Liver (tissue), 8 donors: ENCODE measurements at regions not wholly inside any gene's neighbourhood (a gene's known extent, or its start where the extent isn't known, plus 50 kb on each side); places are given as distances from the start of the nearest gene placed in this dataset.

ENCODE experiments used
- DNase-seq: peaks from one replicate; pipeline ENCODE4 v3.0.0-alpha.2; 2017; ENCODE audit warnings: low spot score
- H3K27ac ChIP-seq, 2 donors: one replicate each; pipeline ENCODE4 v1.7.0; 2013; ENCODE audit warnings: inconsistent platforms in 2 of 2, low read length in 2 of 2, control low read depth in 1 of 2, low read depth in 1 of 2, mild to moderate bottlenecking in 1 of 2
- H3K27me3 ChIP-seq, 4 donors: one replicate each; pipeline versions ENCODE4 v1.6.1 to v1.7.0; 2013; ENCODE audit warnings: low read length in 3 of 4, inconsistent platforms in 1 of 4, mild to moderate bottlenecking in 1 of 4, moderate library complexity in 1 of 4; ENCODE audit not compliant: control insufficient read depth in 4 of 4, insufficient read depth in 4 of 4
- H3K36me3 ChIP-seq, 4 donors: one replicate each; pipeline versions ENCODE4 v1.6.1 to v1.7.0; 2013; ENCODE audit warnings: low read length in 3 of 4, mild to moderate bottlenecking in 3 of 4, low read depth in 1 of 4, moderate library complexity in 1 of 4; ENCODE audit not compliant: control insufficient read depth in 4 of 4, insufficient read depth in 3 of 4
- H3K4me1 ChIP-seq, 4 donors: one replicate each; pipeline versions ENCODE4 v1.6.1 to v1.7.0; 2013; ENCODE audit warnings: low read length in 3 of 4, mild to moderate bottlenecking in 3 of 4, moderate library complexity in 1 of 4; ENCODE audit not compliant: control insufficient read depth in 4 of 4, insufficient read depth in 4 of 4
- H3K4me3 ChIP-seq, 3 donors: one replicate each; pipeline versions ENCODE4 v1.6.1 to v1.7.0; 2013; ENCODE audit warnings: low read length in 3 of 3, control low read depth in 1 of 3, low read depth in 1 of 3, mild to moderate bottlenecking in 1 of 3
- H3K9ac ChIP-seq, 2 donors: one replicate each; pipeline ENCODE4 v1.7.0; 2013; ENCODE audit warnings: low read length in 2 of 2, mild to moderate bottlenecking in 2 of 2, moderate library complexity in 2 of 2, control low read depth in 1 of 2, low read depth in 1 of 2
- H3K9me3 ChIP-seq, 4 donors: one replicate each; pipeline versions ENCODE4 v1.6.1 to v1.7.0; 2013; ENCODE audit warnings: low read length in 3 of 4; ENCODE audit not compliant: control insufficient read depth in 4 of 4
- ATF3 ChIP-seq: IDR thresholded peaks from 2 replicates; pipeline ENCODE4 v1.6.1; 2016; ENCODE audit warnings: antibody characterized with exemption
- CTCF ChIP-seq: fragments of 150-350 bp; IDR thresholded peaks from 2 replicates; pipeline ENCODE4 v1.5.1; 2017; ENCODE audit warnings: improper control_type of control experiment, low read depth, low read length; ENCODE audit not compliant: missing input control
- EGR1 ChIP-seq, 2 donors: IDR thresholded peaks; 2 replicates each; pipeline ENCODE4 v1.6.1; 2016 to 2018; ENCODE audit warnings: antibody characterized with exemption in 2 of 2, low read depth in 2 of 2
- FOXA1 ChIP-seq: IDR thresholded peaks from 2 replicates; pipeline ENCODE4 v1.6.1; 2016; ENCODE audit warnings: antibody characterized with exemption
- FOXA2 ChIP-seq: IDR thresholded peaks from 2 replicates; pipeline ENCODE4 v1.6.1; 2016; ENCODE audit warnings: antibody characterized with exemption
- GABPA ChIP-seq, 2 donors: IDR thresholded peaks in 1 of 2; conservative IDR thresholded peaks in 1 of 2; 2 replicates each; pipeline ENCODE4 v1.6.1; 2016; ENCODE audit warnings: antibody characterized with exemption in 2 of 2, mild to moderate bottlenecking in 1 of 2, moderate library complexity in 1 of 2
- HNF4A ChIP-seq, 2 donors: conservative IDR thresholded peaks; 2 replicates each; pipeline ENCODE4 v1.6.1; 2016; ENCODE audit warnings: antibody characterized with exemption in 2 of 2, mild to moderate bottlenecking in 2 of 2
- HNF4G ChIP-seq: IDR thresholded peaks from 2 replicates; pipeline ENCODE4 v1.6.1; 2016; ENCODE audit warnings: antibody characterized with exemption
- JUND ChIP-seq, 2 donors: IDR thresholded peaks; 2 replicates each; pipeline ENCODE4 v1.6.1; 2016; ENCODE audit warnings: antibody characterized with exemption in 2 of 2
- MAX ChIP-seq: IDR thresholded peaks from 2 replicates; pipeline ENCODE4 v1.6.1; 2016; ENCODE audit warnings: antibody characterized with exemption
- NR2F2 ChIP-seq: IDR thresholded peaks from 2 replicates; pipeline ENCODE4 v1.6.1; 2016; ENCODE audit warnings: antibody characterized with exemption
- RAD21 ChIP-seq, 2 donors: IDR thresholded peaks; 2 replicates each; pipeline ENCODE4 v1.6.1; 2016; ENCODE audit warnings: antibody characterized with exemption in 2 of 2, mild to moderate bottlenecking in 2 of 2
- REST ChIP-seq: IDR thresholded peaks from 2 replicates; pipeline ENCODE4 v1.6.1; 2016; ENCODE audit warnings: antibody characterized with exemption, mild to moderate bottlenecking
- RXRA ChIP-seq, 2 donors: IDR thresholded peaks; 2 replicates each; pipeline ENCODE4 v1.6.1; 2017 to 2018; ENCODE audit warnings: antibody characterized with exemption in 2 of 2, mild to moderate bottlenecking in 1 of 2
- SP1 ChIP-seq: IDR thresholded peaks from 2 replicates; pipeline ENCODE4 v1.6.1; 2018; ENCODE audit warnings: antibody characterized with exemption, mild to moderate bottlenecking
- TAF1 ChIP-seq: conservative IDR thresholded peaks from 2 replicates; pipeline ENCODE4 v1.6.1; 2016; ENCODE audit warnings: antibody characterized with exemption, mild to moderate bottlenecking
- YY1 ChIP-seq: IDR thresholded peaks from 2 replicates; pipeline ENCODE4 v1.6.1; 2016; ENCODE audit warnings: antibody characterized with exemption, mild to moderate bottlenecking
- ZBTB33 ChIP-seq: IDR thresholded peaks from 2 replicates; pipeline ENCODE4 v1.6.1; 2016; ENCODE audit warnings: antibody characterized with exemption
- WGBS: extraction: QIAGEN DNeasy Blood & Tissue Kit; methylation state at CpG from one replicate; pipeline ENCODE4 v1.1.7; 2013; 5-methylcytosine and 5-hydroxymethylcytosine counted together
- donor health status: healthy.
- donor health status: healthy.
- donor health status: healthy.
- donor health status: healthy.
- donor health status: healthy.

DNA sequence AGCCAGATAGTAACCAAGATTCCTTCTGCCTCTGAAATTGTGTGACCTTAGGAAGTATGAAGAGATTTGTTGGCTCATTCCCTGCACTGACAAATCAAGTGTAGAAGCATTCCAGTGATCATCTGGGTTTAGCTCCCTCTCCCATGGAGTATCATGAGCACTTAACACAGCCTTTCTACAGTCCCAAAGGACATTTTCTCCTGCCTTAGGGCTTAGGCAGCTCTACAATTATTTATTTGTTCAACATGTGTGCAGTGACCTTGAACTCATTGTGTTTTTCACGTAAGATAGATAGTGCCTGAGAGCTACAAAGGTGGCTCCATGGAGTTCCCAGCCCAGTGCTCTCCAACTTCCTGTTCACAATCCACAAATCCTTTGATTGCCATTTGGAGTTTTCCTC is 94.8 kb upstream of the FAT3 start:
- no peaks in the 10 kb centered on the region for H3K36me3 ChIP-seq
- H3K27me3 ChIP-seq = peaks cover 0 to 10% (median 3%) of the 10 kb centered on the region in 4 donors
- H3K4me3 ChIP-seq = no peak overlapping the region
- no peak for DNase-seq
- H3K9me3 ChIP-seq = peaks cover 0 to 3% (median 0%) of the 10 kb centered on the region in 4 donors
- H3K4me1 ChIP-seq = no peaks in the 10 kb centered on the region
- H3K27ac ChIP-seq = no peak overlapping the region
- 25% methylated on average over 1 of the region's 1 CpG for WGBS
- TF ChIP-seq FOXA1 (no peak), MAX (no peak), NR2F2 (no peak), REST (no peak), YY1 (no peak), ZBTB33 (no peak), ATF3 (no peak), TAF1 (no peak), CTCF (no peak), SP1 (no peak), HNF4G (no peak), HNF4A (conservative IDR thresholded peaks at IDR 0.05) (no peak), JUND (IDR thresholded peaks at IDR 0.05) (no peak), FOXA2 (no peak)
- H3K9ac ChIP-seq = no peak overlapping the region

- H3K27ac ChIP-seq = no peak overlapping the region
- DNase-seq = no peak
- H3K27me3 ChIP-seq = peaks cover 0 to 15% (median 4%) of the 10 kb centered on the region in 4 donors
- no peak overlapping the region for H3K9ac ChIP-seq
- no peaks in the 10 kb centered on the region for H3K4me1 ChIP-seq
- no peak overlapping the region for H3K4me3 ChIP-seq
- no peaks in the 10 kb centered on the region for H3K36me3 ChIP-seq
- WGBS = 83% methylated on average over 2 of the region's 2 CpGs
- H3K9me3 ChIP-seq = peaks cover 0 to 2% (median 0%) of the 10 kb centered on the region in 4 donors
- TF ChIP-seq CTCF (no peak), SP1 (no peak), ATF3 (no peak), ZBTB33 (no peak), TAF1 (no peak), EGR1 (IDR thresholded peaks at IDR 0.05; ENCODE audit: low read depth in 2 of 2) (no peak), GABPA (IDR thresholded peaks at IDR 0.05 in 1 of 2, conservative IDR thresholded peaks at IDR 0.05 in 1 of 2) (no peak), YY1 (no peak), MAX (no peak), RAD21 (IDR thresholded peaks at IDR 0.05) (no peak), JUND (IDR thresholded peaks at IDR 0.05) (no peak), RXRA (IDR thresholded peaks at IDR 0.05) (no peak)
Observed at GRCh38 chr11:92128026-92128425, 96.6 kb upstream of the FAT3 start.
